ENCODE measurements at regions not wholly inside any gene's neighbourhood (a gene's known extent, or its start where the extent isn't known, plus 50 kb on each side); places are given as distances from the start of the nearest gene placed in this dataset.

GRCh38 chr5:30000231-30000630 lies 1193.3 kb upstream of the CDH6 start:
- no peak for TF ChIP-seq CTCF (IDR thresholded peaks at IDR 0.05; ENCODE audit: poor library complexity, severe bottlenecking)
- Histone ChIP-seq H3K36me3 (ENCODE audit: low read depth) (no peaks in the 10 kb centered on the region), H3K27me3 (ENCODE audit: insufficient read depth, poor library complexity, severe bottlenecking) (peaks cover 31% of the 10 kb centered on the region), H3K4me1 (ENCODE audit: insufficient read depth, poor library complexity, severe bottlenecking) (no peaks in the 10 kb centered on the region), H3K27ac (ENCODE audit: poor library complexity, severe bottlenecking) (no peak overlapping the region), H3K9me3 (ENCODE audit: severe bottlenecking) (no peaks in the 10 kb centered on the region), H3K4me3 (ENCODE audit: severe bottlenecking) (no peak overlapping the region)
- no peak for ATAC-seq (ENCODE audit: low read depth)
- no peak for DNase-seq (ENCODE audit: low spot score)

- H3K9me3 ChIP-seq (ENCODE audit: severe bottlenecking) = no peaks in the 10 kb centered on the region
- peaks cover 76% of the 10 kb centered on the region for H3K27me3 ChIP-seq (ENCODE audit: insufficient read depth, poor library complexity, severe bottlenecking)
- H3K4me1 ChIP-seq (ENCODE audit: insufficient read depth, poor library complexity, severe bottlenecking) = no peaks in the 10 kb centered on the region
- ATAC-seq (ENCODE audit: low read depth) = no peak
- H3K4me3 ChIP-seq (ENCODE audit: severe bottlenecking) = no peak overlapping the region
- no peak overlapping the region for H3K27ac ChIP-seq (ENCODE audit: poor library complexity, severe bottlenecking)
- no peaks in the 10 kb centered on the region for H3K36me3 ChIP-seq (ENCODE audit: low read depth)
- no peak for DNase-seq (ENCODE audit: low spot score)
- TF ChIP-seq CTCF (IDR thresholded peaks at IDR 0.05; ENCODE audit: poor library complexity, severe bottlenecking) = no peak
Measured at GRCh38 chr5:29995154-29995553, 1198.3 kb upstream of the CDH6 start.

- H3K36me3 ChIP-seq (ENCODE audit: low read depth) = no peaks in the 10 kb centered on the region
- TF ChIP-seq CTCF (IDR thresholded peaks at IDR 0.05; ENCODE audit: poor library complexity, severe bottlenecking) = no peak
- ATAC-seq (ENCODE audit: low read depth) (no peak), DNase-seq (ENCODE audit: low spot score) (no peak)
- H3K4me3 ChIP-seq (ENCODE audit: severe bottlenecking) = no peak overlapping the region
- no peaks in the 10 kb centered on the region for H3K4me1 ChIP-seq (ENCODE audit: insufficient read depth, poor library complexity, severe bottlenecking)
- H3K27ac ChIP-seq (ENCODE audit: poor library complexity, severe bottlenecking) = no peak overlapping the region
- peaks cover 82% of the 10 kb centered on the region for H3K27me3 ChIP-seq (ENCODE audit: insufficient read depth, poor library complexity, severe bottlenecking)
- no peaks in the 10 kb centered on the region for H3K9me3 ChIP-seq (ENCODE audit: severe bottlenecking)
Measured at GRCh38 chr5:29994519-29994918, 1199.0 kb upstream of the CDH6 start.

- H3K4me1 ChIP-seq (ENCODE audit: insufficient read depth, poor library complexity, severe bottlenecking) = no peaks in the 10 kb centered on the region
- peaks cover 84% of the 10 kb centered on the region for H3K27me3 ChIP-seq (ENCODE audit: insufficient read depth, poor library complexity, severe bottlenecking)
- no peak for DNase-seq (ENCODE audit: low spot score)
- no peak for ATAC-seq (ENCODE audit: low read depth)
- no peak overlapping the region for H3K27ac ChIP-seq (ENCODE audit: poor library complexity, severe bottlenecking)
- no peak for TF ChIP-seq CTCF (IDR thresholded peaks at IDR 0.05; ENCODE audit: poor library complexity, severe bottlenecking)
- no peaks in the 10 kb centered on the region for H3K36me3 ChIP-seq (ENCODE audit: low read depth)
- no peak overlapping the region for H3K4me3 ChIP-seq (ENCODE audit: severe bottlenecking)
- H3K9me3 ChIP-seq (ENCODE audit: severe bottlenecking) = no peaks in the 10 kb centered on the region
Measured at GRCh38 chr5:29993286-29993685, 1200.2 kb upstream of the CDH6 start.

- no peak for TF ChIP-seq CTCF (IDR thresholded peaks at IDR 0.05; ENCODE audit: poor library complexity, severe bottlenecking)
- no peak overlapping the region for H3K4me3 ChIP-seq (ENCODE audit: severe bottlenecking)
- ATAC-seq (ENCODE audit: low read depth) = no peak
- H3K27ac ChIP-seq (ENCODE audit: poor library complexity, severe bottlenecking) = no peak overlapping the region
- H3K9me3 ChIP-seq (ENCODE audit: severe bottlenecking) = no peaks in the 10 kb centered on the region
- H3K36me3 ChIP-seq (ENCODE audit: low read depth) = no peaks in the 10 kb centered on the region
- H3K4me1 ChIP-seq (ENCODE audit: insufficient read depth, poor library complexity, severe bottlenecking) = no peaks in the 10 kb centered on the region
- H3K27me3 ChIP-seq (ENCODE audit: insufficient read depth, poor library complexity, severe bottlenecking) = peaks cover 86% of the 10 kb centered on the region
- DNase-seq (ENCODE audit: low spot score) = no peak
Measured at GRCh38 chr5:29992248-29992647, 1201.2 kb upstream of the CDH6 start.
